ENCODE measurements at regions not wholly inside any gene's neighbourhood (a gene's known extent, or its start where the extent isn't known, plus 50 kb on each side); places are given as distances from the start of the nearest gene placed in this dataset.

GRCh38 chr3:161672478-161672877, 175.9 kb downstream of the OTOL1 start:
- CTCF ChIA-PET (ENCODE audit: low intra/inter-chr PET ratio, low total read pairs), result no interaction called here
- BruUV-seq (replicated peaks), result no TSS peak
- peaks cover 16% of the 10 kb centered on the region for H3K9me3 ChIP-seq (ENCODE audit: low read length)
- no peaks in the 10 kb centered on the region for H3K27me3 ChIP-seq (ENCODE audit: control insufficient read depth in 1 of 2, insufficient read depth in 2 of 2, low read length in 2 of 2)
- no peaks in the 10 kb centered on the region for H3K79me2 ChIP-seq (ENCODE audit: insufficient read depth, low read length)
- 13% methylated on average over 4 of the region's 4 CpGs for WGBS (ENCODE audit: low lambda C conversion rate)
- DNase-seq (ENCODE audit: low spot score) (no peak), FAIRE-seq (no peak), ATAC-seq (no peak)
- no peak overlapping the region for H3K27ac ChIP-seq (ENCODE audit: extremely low read length, insufficient read depth, low read length)
- H3K4me3 ChIP-seq (replicated peaks in 1 of 3; ENCODE audit: insufficient read depth in 1 of 3, low read depth in 2 of 3, low read length in 3 of 3), result no peak overlapping the region
- in situ Hi-C loops (cut with HindIII; ENCODE audit: extremely low pct_ligation_motif_present, low pct_unique_long_range_greater_than_20kb) (no loop called here), intact Hi-C loops (cut with micrococcal nuclease; ENCODE audit: unreplicated experiment) (no loop called here)
- TF ChIP-seq RBM22 (optimal IDR thresholded peaks at IDR 0.05; ENCODE audit: low read length), result no peak
- TF ChIP-seq ZBTB34 (CRISPR knock-in tag; IDR thresholded peaks at IDR 0.05), result no peak
- TF ChIP-seq ZNF501 (CRISPR knock-in tag; IDR thresholded peaks at IDR 0.05), result no peak
- no peaks in the 10 kb centered on the region for H3K4me1 ChIP-seq (ENCODE audit: insufficient read depth, low read length)
- no peak overlapping the region for H3K4me2 ChIP-seq (ENCODE audit: low read depth, low read length)
- POLR2A ChIA-PET, result no interaction called here
- no peak overlapping the region for H2AFZ ChIP-seq (ENCODE audit: low read length)
- no peak overlapping the region for H3K9ac ChIP-seq (ENCODE audit: insufficient read depth, low read depth, low read length)
- no peaks in the 10 kb centered on the region for H4K20me1 ChIP-seq (ENCODE audit: insufficient read depth, low read length)
- no peaks in the 10 kb centered on the region for H3K36me3 ChIP-seq (replicated peaks in 1 of 2; ENCODE audit: control insufficient read depth in 1 of 2, insufficient read depth in 2 of 2, low read length in 2 of 2)

GRCh38 chr3:161673866-161674265, 177.3 kb downstream of the OTOL1 start:
- no peak overlapping the region for H3K4me3 ChIP-seq (replicated peaks in 1 of 3; ENCODE audit: insufficient read depth in 1 of 3, low read depth in 2 of 3, low read length in 3 of 3)
- in situ Hi-C loops (cut with HindIII; ENCODE audit: extremely low pct_ligation_motif_present, low pct_unique_long_range_greater_than_20kb) (no loop called here), intact Hi-C loops (cut with micrococcal nuclease; ENCODE audit: unreplicated experiment) (no loop called here)
- peaks cover 15% of the 10 kb centered on the region for H3K9me3 ChIP-seq (ENCODE audit: low read length)
- no peaks in the 10 kb centered on the region for H4K20me1 ChIP-seq (ENCODE audit: insufficient read depth, low read length)
- H3K36me3 ChIP-seq (replicated peaks in 1 of 2; ENCODE audit: control insufficient read depth in 1 of 2, insufficient read depth in 2 of 2, low read length in 2 of 2), result no peaks in the 10 kb centered on the region
- FAIRE-seq, result no peak
- no peaks in the 10 kb centered on the region for H3K79me2 ChIP-seq (ENCODE audit: insufficient read depth, low read length)
- TF ChIP-seq FOXA1 (IDR thresholded peaks at IDR 0.05) (no peak), FOXA1 (CRISPR knock-in tag; IDR thresholded peaks at IDR 0.05) (no peak), ARID3A (IDR thresholded peaks at IDR 0.05; ENCODE audit: low read depth, low read length) (no peak), ATF5 (CRISPR knock-in tag; IDR thresholded peaks at IDR 0.05; ENCODE audit: low read depth) (no peak), SKI (IDR thresholded peaks at IDR 0.05; ENCODE audit: partially characterized antibody) (no peak), MAF1 (CRISPR knock-in tag; IDR thresholded peaks at IDR 0.05; ENCODE audit: borderline replicate concordance) (no peak), LCORL (IDR thresholded peaks at IDR 0.05) (no peak), LCORL (CRISPR knock-in tag; IDR thresholded peaks at IDR 0.05) (no peak), SMAD9 (CRISPR knock-in tag; IDR thresholded peaks at IDR 0.05) (no peak), ZNF367 (CRISPR knock-in tag; IDR thresholded peaks at IDR 0.05; ENCODE audit: borderline replicate concordance) (no peak)
- WGBS (ENCODE audit: low lambda C conversion rate), result 48% methylated on average over 1 of the region's 1 CpG
- no peak overlapping the region for H2AFZ ChIP-seq (ENCODE audit: low read length)
- ATAC-seq, result no peak
- no peak overlapping the region for H3K9ac ChIP-seq (ENCODE audit: insufficient read depth, low read depth, low read length)
- ChIA-PET POLR2A (no interaction called here), CTCF (ENCODE audit: low intra/inter-chr PET ratio, low total read pairs) (no interaction called here)
- no peak overlapping the region for H3K27ac ChIP-seq (ENCODE audit: extremely low read length, insufficient read depth, low read length)
- H3K4me1 ChIP-seq (ENCODE audit: insufficient read depth, low read length), result no peaks in the 10 kb centered on the region
- no peaks in the 10 kb centered on the region for H3K27me3 ChIP-seq (ENCODE audit: control insufficient read depth in 1 of 2, insufficient read depth in 2 of 2, low read length in 2 of 2)
- H3K4me2 ChIP-seq (ENCODE audit: low read depth, low read length), result no peak overlapping the region
- DNase-seq (ENCODE audit: low spot score), result no peak
- no TSS peak for BruUV-seq (replicated peaks)

Measured in HepG2 (cell line).